Activated naive CD4-positive, alpha-beta T cell treated with Interleukin-2 at 50 U/mL for 16 hours (primary cell): ENCODE measurements at regions not wholly inside any gene's neighbourhood (a gene's known extent, or its start where the extent isn't known, plus 50 kb on each side); places are given as distances from the start of the nearest gene placed in this dataset.
"Not testable (repeated sequence)": the region's sequence is repeated elsewhere in the genome, so short reads cannot be mapped to it uniquely, and the experiment has no call there.

Source experiments
- DNase-seq: peaks from one replicate; pipeline ENCODE4 v3.0.0-alpha.2; 2020

DNA sequence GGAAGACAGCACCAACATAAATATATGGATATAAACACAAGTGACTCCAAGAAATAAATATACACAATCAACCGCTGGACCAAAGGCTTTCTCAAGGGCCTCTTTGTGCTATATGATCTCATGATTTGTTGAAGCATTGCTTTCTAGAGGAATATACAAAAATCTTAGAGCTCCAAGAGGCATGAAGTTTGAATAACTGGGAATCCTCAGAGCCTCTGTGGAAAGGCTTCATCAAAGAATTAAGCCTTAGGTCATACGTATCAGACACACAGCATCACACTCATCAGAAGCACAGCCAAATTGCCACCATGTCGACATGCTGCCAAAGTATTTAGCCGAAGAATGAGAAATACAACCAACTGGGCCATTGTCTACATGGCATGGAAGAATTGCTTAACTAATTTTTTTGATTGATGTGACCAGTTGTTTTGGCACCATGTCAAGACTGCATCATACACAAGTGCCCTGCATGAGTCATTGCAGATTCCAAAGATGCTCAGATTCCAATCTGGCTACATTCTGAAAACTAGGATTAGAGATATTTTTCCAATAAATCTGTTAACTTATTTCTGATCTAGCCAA is 860.6 kb upstream of the ZEB2 start:
- DNase-seq: no peak

DNA sequence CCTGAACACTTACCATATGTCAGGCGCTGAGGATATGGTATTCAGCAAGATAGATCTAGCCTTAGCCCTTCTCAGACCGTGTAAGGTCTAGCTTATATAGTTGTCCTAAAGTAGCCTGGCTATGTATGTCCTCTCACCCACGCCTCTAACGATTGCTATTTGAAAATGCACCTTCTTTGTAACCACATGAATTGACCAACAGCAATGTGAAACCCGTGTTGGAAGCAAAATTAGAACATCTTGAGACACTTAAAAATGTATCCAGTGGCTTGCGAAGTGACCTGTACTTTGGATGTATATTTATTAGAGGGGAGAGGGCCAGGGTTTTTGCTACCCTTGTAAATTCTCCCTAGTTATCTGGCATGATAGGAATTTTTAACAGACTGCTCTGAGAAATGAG is 860.0 kb upstream of the ZEB2 start:
- DNase-seq: no peak

DNA sequence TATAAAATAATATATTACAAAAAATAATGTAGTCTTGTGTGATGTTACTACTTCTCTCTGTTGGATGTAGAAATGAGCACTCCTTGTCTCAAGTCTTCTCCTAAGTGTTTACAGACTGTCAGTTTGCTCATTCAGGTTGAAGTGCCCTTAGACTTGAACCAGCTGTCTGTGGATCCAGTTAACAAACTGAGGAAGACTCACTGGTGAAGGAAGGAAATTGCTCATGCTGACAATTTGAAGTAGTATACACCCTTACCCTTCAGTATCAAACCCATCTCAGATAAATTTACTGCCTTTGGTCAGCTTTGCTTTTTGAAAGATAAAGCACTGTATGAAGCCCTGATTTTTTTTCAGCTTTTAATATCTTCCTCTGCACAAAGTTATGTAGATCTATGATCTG is 854.2 kb upstream of the ZEB2 start:
- no peak for DNase-seq

DNA sequence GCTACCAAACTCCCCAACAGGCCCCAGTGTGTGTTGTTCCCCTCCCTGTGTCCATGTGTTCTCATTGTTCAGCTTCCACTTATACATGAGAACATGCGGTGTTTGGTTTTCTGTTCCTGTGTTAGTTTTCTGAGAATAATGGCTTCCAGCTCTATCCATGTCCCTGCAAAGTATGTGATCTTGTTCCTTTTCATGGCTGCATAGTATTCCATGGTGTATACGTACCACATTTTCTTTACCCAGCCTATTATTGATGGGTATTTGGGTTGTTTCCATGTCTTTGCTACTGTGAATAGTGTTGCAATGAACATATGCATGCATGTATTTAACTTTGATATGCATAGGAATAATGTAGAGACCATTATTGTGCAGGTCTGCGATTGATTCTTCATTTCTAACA is 847.4 kb upstream of the ZEB2 start:
- DNase-seq: not testable (repeated sequence)

DNA sequence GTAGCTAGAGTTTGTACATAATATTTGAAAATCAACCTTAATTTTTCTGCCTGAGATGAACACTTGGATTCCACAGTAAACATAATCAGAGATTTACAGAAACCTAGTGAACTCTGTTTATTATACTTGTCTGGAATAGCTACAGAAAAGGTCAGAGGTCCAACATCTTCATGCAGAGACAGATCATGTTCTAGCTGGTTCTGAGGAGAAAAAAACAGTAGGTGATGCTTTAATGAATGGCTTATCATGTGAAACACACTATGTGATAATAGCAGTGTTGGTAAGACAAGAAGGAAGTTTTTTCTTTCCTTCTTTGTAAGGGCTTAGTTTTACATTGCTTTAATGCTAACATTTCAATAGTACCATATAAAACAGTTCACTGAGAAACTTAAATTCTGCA is 846.4 kb upstream of the ZEB2 start:
- DNase-seq: no peak

DNA sequence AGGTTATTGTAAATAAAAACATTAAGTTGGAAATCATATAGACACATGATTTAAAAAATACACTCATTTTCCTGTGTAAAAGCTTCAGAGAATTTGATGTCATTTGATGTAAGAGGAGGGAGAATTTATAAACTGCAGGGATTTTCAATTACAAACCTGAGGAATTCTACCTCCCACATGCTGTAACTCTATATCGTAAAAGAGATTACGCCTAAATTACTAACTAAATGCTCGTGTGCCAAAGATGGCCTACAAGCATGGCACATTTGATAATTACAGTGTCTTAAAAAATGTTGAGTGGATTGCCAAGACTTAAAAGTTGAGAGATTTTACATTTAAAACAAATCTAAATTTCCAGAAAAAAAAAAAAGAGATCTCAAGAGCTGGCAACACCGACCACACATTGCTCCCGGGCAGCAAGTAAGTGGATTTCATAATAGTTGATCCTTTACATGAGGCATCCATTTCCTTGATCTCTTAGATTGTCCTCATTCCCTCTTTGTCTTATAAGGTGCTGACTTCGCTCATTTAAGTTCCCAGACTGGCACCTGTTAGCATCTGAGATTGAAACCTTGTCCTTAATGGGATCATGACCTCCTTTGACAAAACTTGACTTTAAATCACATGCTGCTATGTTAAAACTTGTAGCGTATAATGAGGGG is 840.3 kb upstream of the ZEB2 start:
- no peak for DNase-seq

DNA sequence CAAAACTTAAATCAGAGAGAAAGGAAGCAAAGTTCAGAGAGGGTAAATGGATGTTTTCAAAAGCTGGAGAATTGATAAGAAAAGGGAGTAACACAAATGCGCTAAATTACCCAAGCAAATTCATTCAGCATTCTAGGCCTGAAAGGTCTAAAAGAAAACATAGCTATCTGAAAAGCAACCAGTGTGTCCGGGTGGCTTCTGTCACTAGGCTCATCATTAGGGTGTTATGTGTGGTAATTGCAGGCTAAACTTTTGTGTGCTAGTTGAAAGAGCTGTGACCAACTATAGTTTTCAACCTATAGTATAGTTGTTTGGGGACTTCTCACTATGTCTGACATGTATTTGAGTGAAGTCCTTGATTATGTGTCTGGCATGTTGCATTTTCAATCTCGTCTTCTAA is 839.6 kb upstream of the ZEB2 start:
- DNase-seq: no peak

DNA sequence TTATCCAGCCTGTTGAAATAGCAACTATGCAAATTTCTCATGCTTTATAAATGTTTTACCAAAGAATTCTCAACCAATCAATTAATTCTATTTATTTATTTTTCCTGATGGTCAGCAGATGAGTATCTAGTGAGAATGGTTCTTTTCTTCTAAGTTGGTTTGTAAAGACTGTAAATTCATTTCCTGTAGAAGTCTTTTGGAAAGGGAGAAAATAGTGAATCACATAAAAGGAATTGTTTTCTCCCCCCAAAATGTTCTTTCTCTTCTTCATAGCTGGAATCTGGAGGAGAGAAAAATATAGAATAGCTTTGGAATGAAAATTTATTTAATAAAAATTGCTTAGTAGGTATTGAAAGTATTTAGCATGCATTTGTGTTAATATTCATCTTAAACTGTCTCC is 836.1 kb upstream of the ZEB2 start:
- no peak for DNase-seq

DNA sequence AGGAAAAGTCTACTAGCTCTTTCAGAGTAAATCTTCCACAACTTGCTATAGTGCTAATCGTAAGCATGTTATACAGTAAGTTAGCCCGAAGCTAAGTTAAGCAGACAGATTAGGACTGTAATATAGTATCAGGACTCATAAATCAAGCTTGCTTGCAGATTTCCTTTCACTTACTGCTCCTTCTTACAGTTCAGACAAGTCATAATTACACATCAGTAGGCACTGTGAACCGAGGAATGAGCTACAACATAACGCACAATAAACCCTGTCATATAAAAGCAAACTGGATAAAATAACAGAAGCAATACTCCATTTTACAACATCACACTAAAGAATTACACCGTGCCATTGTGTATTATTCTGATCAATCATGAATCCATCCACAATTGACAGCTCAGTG is 832.6 kb upstream of the ZEB2 start:
- DNase-seq: no peak

DNA sequence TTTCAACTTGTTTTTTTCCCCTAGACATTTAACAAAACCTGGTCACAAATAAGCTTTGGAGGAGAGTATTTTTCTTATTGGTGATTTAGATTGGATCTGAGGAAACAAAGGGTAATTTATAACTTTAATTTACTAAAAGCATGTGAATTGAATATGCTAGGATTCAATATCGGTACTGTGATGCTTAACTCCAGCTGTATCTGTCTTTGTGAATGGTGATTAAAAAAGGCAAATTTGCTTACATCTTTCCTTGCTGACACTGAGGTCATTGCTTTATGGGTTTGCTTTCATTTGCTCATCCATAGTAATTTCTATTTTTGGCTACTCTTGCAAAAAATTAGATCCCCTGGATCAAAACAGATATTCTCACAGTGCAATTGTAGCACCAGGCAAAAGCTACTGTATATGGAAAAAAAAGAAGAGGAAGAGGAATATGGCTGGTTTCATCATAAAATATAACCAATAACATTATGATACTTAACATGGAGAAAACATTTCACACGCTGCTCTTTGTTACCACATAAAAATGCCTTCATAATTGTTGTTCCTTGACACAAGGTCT is 832.0 kb upstream of the ZEB2 start:
- no peak for DNase-seq

DNA sequence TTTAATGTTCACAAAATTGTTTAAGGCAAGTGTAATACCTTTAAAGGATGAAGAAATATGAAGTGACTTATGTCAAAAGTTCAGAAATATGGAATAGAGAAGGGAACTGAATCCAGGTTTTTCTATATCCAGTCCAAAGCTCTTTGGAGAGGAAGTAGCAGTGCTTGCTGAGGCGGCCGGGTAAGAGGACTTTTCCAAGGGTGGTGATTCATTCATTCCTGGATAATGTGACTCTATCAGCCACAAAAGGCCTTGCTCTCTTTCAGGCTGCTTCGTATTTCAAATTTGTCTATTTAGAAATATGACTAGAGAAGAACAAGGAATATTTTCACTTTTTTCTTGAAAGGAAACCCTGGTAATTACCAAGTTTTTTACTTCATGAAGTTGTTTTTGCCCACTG is 830.1 kb upstream of the ZEB2 start:
- DNase-seq: no peak

DNA sequence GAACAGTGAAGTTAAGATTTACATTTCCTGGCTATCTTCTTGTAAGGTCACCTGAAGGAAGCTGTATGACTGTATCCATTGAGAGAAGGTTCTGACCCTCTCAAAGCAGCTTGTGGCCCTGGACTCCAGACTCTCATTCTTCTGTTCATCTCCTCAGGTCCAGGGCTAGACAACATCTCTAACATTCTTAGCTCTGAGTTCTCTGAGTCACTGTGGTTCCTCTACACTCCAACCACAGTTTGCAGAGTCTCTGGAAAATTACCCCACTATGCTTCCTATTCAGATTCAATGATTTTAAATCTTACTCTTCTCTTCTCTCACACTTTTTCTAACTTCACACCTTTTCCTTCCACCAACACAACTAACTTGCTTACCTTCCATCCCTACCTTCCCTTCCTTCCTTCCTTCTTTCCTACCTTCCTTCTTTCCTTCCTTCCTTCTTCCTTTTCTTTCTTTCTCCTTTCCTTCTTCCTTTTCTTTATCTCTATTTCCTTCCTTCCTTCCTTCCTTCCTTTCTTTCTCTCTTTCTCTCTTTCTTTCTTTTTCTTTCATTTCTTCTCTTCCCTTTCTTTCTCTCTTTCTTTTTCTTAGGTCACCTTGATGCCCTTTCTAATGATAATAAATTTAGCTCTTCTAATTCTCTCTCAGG is 824.3 kb upstream of the ZEB2 start:
- DNase-seq: no peak

DNA sequence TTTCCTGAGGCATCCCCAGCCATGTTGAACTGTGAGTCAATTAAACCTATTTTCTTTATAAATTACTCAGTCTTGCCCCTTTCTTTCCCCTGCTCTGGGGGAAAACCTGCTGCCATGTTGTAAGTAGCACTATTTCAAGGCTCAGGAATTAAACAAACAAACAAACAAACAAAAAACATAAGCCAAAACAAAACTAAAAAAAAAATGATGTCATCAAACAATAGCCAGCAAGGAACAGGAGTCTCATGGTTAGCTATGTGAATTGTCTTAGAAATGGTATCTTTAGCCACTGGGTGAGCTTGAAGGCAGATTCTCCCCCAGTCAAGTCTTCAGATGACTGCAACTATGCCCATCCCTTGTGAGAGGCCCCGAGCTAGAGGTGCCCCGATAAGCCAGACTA is 823.4 kb upstream of the ZEB2 start:
- no peak for DNase-seq

DNA sequence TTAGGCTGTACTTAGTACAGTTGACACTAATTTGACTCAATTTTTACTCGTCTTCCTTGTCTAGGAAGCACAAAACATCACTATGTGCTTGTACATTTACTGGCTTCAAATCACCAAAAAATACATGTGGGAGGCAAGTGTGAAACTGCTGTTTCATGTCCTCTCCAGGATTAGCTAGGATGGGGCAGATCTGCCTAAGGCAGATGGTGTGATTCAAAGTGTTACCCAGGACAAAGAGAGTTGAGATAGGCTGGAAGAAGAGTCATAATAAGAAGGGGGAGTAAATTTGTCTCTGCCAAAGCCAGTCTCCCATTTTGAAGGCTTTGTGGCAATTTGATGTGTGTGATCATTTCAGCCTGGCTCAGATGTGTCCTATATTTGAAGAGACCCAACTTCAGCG is 821.6 kb upstream of the ZEB2 start:
- DNase-seq: no peak

DNA sequence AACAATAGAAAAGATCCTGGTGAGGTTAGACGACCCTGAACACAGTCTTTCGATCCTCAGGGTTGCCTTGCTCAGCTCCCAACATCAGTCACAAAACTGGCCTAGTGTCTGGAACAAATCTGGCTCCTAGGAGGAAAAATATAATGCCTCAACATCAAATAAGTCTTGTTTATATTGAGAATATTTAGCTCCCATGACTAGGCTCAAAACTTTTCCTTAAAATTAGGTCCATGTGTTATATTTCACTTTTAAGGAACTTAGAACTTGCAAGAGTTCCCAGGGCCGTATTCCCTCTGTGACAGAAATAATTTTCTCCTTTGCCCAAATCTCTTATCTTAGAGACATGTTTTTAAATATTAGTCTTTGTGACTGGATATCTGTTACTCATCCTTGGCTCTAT is 819.7 kb upstream of the ZEB2 start:
- no peak for DNase-seq

DNA sequence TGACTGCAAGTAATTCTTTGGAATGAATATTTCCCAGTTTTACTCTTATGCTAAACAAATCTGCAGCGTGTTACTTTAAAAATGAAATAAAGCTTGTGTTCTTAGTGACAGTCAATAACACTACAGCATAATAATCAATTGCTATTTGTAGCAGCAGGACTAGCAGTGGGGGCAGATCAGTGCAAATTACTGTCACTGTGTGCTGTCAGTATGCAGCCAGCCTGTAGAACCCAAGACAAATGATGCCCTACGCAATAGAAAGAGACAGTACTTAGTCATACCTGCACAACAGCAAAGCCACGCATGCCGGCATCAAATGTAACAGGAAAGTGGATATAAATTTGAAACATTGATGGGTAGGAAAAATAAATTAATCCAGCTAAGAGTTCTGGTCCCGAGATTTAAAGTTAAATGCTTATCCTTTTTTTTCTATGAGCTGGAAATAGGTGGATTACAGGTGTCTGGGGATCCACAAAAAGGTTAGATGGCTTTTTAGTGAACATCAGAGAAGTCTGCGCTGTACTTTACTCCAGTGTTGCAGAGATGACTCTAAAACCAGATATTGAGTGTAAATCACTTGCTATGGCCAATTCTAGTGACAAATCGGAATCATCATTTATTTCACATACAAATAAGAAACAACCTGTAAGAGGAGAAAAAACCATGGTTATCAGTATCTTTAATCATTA is 812.4 kb upstream of the ZEB2 start:
- DNase-seq: no peak

DNA sequence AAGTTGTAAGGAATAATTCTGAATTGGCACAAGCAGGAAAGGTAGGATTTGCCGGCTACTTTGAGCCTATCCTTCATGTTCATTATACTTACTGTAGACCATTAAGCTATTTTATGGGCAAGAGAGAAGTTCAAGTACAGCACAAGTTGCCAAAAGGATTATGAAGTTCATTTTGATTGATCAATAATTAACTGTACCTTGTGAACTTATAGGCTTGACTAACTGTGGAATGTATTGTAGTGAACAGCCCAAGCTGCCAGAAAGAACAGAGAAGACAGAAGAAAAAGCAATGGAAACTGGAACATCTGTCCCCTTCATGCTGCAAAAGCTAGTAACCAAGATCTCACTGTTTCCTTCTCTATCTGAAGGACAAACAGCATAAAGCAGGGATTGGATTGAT is 810.1 kb upstream of the ZEB2 start:
- DNase-seq: no peak

DNA sequence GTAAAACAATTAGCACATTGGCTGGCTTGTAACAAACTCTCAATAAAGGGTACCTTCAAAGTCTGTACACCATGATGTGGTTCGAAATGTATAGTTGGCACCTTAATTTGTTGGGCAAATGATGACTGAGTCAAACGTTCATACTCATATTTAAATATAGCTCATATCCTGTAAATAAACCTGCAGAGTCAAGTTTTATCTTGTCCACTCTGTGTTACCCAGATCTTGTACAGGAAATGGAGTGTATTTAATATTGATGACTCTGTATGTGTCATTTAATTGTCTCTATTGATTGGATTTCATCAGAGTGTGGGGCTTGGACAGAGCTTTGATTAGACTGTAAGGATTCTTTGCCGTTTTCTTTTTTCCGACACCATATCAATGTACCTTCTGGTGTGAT is 805.6 kb upstream of the ZEB2 start:
- DNase-seq: no peak

DNA sequence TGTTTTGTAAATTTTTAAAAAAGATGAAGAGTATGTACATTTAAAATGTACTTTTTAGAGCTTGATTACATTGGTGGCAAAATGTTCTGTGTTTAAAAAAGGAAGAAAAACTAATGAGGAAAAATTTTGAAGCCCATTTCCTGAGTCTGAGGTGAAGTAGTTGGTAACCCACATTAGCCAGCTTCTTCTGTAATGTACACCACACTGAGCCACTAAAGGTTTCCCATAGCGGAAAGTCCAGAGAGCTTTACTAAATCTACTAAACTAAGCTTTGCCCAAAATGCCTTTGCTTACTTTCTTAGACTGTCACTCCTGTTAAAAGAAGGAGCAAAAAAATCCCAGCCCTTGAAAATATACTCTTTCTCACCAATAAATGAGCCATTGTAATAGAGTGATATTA is 804.8 kb upstream of the ZEB2 start:
- no peak for DNase-seq

DNA sequence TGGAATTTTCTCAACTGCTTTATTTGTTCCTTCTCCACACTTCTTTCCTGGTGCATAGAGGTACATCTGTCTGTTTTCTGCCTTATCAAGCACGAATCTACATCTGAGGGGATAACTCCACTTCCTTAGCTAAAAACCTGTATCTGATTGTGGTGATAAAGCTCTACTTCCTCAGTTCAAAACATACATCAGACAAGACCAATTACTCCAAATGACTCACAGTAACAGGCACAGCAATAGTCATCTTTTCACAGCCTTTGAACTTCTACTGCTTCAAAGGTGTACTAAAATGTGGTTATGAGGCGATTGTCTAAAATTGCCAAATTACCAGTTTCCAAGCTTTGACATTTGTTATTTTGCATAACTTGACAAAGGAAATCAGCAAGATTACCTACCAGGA is 803.6 kb upstream of the ZEB2 start:
- no peak for DNase-seq

DNA sequence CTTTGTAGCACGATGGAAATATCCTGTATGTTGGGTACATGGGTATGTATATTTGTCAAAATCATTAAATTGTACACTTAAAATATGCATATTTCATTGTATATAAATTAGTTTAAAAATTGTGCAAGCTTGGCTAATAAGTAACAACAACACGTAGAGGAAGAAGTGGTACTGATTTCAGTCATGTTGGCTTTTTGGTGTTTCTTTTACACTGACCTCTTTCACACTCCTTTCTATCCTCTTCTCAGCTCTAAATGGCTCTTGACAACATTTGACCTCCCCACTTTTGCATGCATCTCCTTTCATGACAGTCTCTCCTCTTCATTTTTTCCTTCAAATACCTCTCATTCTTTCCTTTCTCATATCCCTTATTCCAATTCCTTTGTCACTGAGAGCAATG is 801.4 kb upstream of the ZEB2 start:
- DNase-seq: no peak

DNA sequence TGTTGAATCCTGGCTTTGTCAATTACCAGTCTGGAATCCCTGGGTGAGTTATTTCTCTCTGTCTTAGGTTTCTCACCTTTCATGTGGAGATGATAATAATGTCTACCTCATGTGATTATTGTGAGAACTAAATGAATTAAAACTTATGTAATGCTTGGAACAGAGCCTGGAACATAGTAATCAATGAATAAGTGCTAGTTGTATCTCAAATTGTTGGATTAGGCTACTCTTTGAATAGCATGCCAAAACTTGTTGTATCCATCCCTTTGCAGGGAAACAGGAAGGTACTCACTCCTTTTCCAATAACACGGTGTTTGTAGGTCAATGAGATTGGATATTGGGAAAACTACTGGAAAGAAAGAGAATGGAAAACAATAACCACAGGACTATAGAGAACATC is 796.6 kb upstream of the ZEB2 start:
- DNase-seq: no peak

DNA sequence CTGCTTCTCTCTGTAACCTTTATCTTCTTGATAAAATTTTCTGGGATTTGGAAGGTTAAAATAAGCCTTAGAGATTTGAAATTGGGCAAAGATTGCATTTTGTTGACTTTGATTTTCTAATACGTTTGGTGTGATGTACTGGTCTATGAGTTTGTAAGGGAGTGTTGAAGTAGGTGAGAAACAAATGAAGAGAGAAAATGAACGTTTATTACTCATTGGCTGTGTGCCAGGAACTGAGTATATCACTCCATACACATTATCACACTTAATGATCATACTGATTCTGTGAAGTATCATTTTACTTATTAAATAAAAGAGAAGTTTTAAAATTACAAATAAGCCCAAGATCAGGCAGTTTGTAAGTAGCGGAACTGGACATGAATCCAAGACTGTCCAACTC is 795.1 kb upstream of the ZEB2 start:
- no peak for DNase-seq

DNA sequence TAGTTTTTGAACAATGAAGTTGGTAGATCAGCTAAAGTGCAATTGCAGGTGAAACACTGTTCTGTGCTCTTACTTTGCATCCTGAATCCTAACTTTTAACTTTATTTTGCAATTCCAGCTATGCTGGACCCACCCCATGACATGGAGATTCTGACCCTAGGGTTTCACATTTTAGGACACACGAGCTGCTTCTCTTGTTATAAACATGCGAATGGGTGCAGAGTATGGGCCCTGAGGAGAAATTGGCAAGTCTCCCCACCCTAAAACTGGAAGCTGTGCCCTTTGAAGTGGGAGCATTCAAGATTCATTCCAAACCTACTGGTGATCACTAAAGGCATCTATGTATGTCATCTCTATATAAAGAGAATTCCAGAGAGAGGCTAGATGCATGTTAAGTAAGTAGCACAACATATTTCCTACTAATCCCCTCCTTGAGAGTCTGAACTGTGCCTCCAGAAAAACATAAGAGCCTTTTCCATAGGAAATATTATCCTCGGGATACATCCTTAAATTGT is 794.3 kb upstream of the ZEB2 start:
- no peak for DNase-seq
